Suprapubic skin (tissue), 4 donors: ENCODE measurements at regions not wholly inside any gene's neighbourhood (a gene's known extent, or its start where the extent isn't known, plus 50 kb on each side); places are given as distances from the start of the nearest gene placed in this dataset.

Experiments used
- EP300 ChIP-seq: sonication (generic); formaldehyde crosslinking; IDR thresholded peaks from one replicate; pipeline ENCODE4 v1.6.1; 2017; ENCODE audit warnings: antibody characterized with exemption
- POLR2A ChIP-seq, 2 donors: fragments of 450-650 bp; IDR thresholded peaks; one replicate each; pipeline ENCODE4 v1.6.1; 2017; ENCODE audit warnings: antibody characterized with exemption in 2 of 2, mild to moderate bottlenecking in 2 of 2, moderate library complexity in 2 of 2
- POLR2AphosphoS5 ChIP-seq, 3 donors: sonication (generic); formaldehyde crosslinking; IDR thresholded peaks; one replicate each; pipeline ENCODE4 v1.6.1; 2017; ENCODE audit warnings: antibody characterized with exemption in 3 of 3
- TF ChIP-seq, protein P1 (sequence below), 2 donors: fragments of 200-600 bp in 1 of 2; fragments of 450-650 bp in 1 of 2; sonication (generic) in 1 of 2; IDR thresholded peaks; one replicate each; pipeline ENCODE4 v1.5.1; 2016 to 2019; ENCODE audit warnings: antibody characterized with exemption in 2 of 2, mild to moderate bottlenecking in 1 of 2, moderate library complexity in 1 of 2

DNA sequence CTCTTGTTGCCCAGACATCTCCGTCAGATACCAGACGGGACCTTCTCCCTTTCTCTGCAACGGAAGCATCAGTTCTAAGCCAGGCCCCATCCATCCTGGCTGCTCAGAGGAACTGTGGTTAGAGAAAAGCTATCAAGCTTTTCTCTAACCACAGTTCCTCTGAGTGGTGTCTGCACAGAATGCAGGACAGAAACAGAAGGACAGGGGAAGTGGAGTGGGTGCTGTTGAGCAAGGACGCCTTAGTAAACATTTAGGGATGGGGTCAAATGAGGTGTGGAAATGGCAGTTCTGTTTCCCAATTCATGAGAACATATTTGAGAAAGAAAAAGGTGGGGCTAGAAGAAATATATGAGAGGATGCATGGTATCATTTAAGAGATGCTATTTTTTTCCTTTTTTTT lies 283.8 kb downstream of the CRLF2 start:
- TF ChIP-seq, protein P1, sequence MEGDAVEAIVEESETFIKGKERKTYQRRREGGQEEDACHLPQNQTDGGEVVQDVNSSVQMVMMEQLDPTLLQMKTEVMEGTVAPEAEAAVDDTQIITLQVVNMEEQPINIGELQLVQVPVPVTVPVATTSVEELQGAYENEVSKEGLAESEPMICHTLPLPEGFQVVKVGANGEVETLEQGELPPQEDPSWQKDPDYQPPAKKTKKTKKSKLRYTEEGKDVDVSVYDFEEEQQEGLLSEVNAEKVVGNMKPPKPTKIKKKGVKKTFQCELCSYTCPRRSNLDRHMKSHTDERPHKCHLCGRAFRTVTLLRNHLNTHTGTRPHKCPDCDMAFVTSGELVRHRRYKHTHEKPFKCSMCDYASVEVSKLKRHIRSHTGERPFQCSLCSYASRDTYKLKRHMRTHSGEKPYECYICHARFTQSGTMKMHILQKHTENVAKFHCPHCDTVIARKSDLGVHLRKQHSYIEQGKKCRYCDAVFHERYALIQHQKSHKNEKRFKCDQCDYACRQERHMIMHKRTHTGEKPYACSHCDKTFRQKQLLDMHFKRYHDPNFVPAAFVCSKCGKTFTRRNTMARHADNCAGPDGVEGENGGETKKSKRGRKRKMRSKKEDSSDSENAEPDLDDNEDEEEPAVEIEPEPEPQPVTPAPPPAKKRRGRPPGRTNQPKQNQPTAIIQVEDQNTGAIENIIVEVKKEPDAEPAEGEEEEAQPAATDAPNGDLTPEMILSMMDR (IDR thresholded peaks at IDR 0.05), result no peak
- no peak for TF ChIP-seq POLR2A (IDR thresholded peaks at IDR 0.05)
- no peak for TF ChIP-seq EP300
- no peak for TF ChIP-seq POLR2AphosphoS5 (IDR thresholded peaks at IDR 0.05)
